Heart left ventricle (tissue), 13 donors: ENCODE measurements at regions not wholly inside any gene's neighbourhood (a gene's known extent, or its start where the extent isn't known, plus 50 kb on each side); places are given as distances from the start of the nearest gene placed in this dataset.

Experiments
- CTCF ChIP-seq, 12 donors: fragments of 200-600 bp; sonication (generic) in 4 of 12; IDR thresholded peaks; one replicate each; pipeline versions ENCODE4 v1.5.0 to v1.8.0; 2018 to 2022; ENCODE audit warnings: antibody characterized with exemption in 12 of 12, mild to moderate bottlenecking in 5 of 12
- POLR2A ChIP-seq, 2 donors: fragments of 450-650 bp; IDR thresholded peaks; one replicate each; pipeline ENCODE4 v1.6.1; 2017; ENCODE audit warnings: antibody characterized with exemption in 2 of 2, mild to moderate bottlenecking in 2 of 2, moderate library complexity in 2 of 2
- donor health status: ischemic (EF 13 %, LVEDD 7.1; RV severe dilation, severe dysfunction).
- donor health status: DM: no; HTN: yes; CAD: no.
- donor health status: DM: no; HTN: no; CAD: no.
- donor health status: ischemic (EF 25% LVEDD 6.9; RV normal size, moderate dysfunction).
- donor health status: ischemic (EF 25% LVEDD 5.7; RV mildly dilated, moderate dysfunction).
- donor health status: ischemic (EF 35%, LVEDD 5.7; RV mildly dilated, moderate dysfunction).
- donor health status: nonischemic (EF 11% LVEDD 7.7; RV severe dilation, severe dysfunction).
- donor health status: DM: yes; HTN: yes; CAD: no.
- donor health status: PGD.
- donor health status: ischemic (EF 29% LVEDD 5.4; RV normal size, mild dysfunction).
- donor health status: nonischemic (EF 23%, LVEDD 6.1; RV moderate dilation, normal function).

- TF ChIP-seq CTCF (IDR thresholded peaks at IDR 0.05) (no peak), POLR2A (IDR thresholded peaks at IDR 0.05) (no peak)
These were observed 55.4 kb upstream of the MAP2 start for GRCh38 chr2:209368406-209368805.
